Caki2 (cell line): ENCODE measurements at regions not wholly inside any gene's neighbourhood (a gene's known extent, or its start where the extent isn't known, plus 50 kb on each side); places are given as distances from the start of the nearest gene placed in this dataset.
A peak's percentile ranks its signal among the peaks of the same experiment; 100 is the strongest.
"Not testable (repeated sequence)": the region's sequence is repeated elsewhere in the genome, so short reads cannot be mapped to it uniquely, and the experiment has no call there.

Experiments
- DNase-seq: peaks from one replicate; pipeline ENCODE4 v3.0.0-alpha.2; 2015; ENCODE audit warnings: low read depth
- in situ Hi-C: cut with HindIII; loops from 2 replicates; pipeline ENCODE4 v1.10.0; 2016; ENCODE audit warnings: low sequenced_read_pairs, low pct_unique_long_range_greater_than_20kb, mixed read lengths

DNA sequence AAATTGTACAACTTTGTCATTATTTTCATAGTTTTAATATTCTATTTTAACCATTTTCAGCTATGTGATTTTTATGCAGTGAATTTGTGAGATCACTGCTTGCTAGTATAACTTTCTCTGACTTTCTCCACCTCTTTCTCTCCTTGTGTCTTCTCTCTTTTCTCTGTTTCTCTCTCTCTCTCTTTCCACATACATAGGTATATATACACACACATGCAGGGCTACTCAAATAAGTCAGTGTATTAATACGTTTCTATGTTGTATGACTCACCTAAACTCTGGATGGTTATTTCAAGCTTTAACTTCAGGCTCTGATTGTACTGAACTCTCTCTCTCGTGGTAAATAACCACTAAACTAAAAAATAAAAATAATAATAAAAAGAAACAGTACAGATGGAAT is 1389.3 kb upstream of the ALCAM start:
- in situ Hi-C loops: no loop called here

GRCh38 chr3:103991461-103992115 is 1375.1 kb upstream of the ALCAM start:
- in situ Hi-C loops: no loop called here
- no peak for DNase-seq

More for the DNA sequence above, 1389.3 kb upstream of the ALCAM start:
- DNase-seq: no peak

DNA sequence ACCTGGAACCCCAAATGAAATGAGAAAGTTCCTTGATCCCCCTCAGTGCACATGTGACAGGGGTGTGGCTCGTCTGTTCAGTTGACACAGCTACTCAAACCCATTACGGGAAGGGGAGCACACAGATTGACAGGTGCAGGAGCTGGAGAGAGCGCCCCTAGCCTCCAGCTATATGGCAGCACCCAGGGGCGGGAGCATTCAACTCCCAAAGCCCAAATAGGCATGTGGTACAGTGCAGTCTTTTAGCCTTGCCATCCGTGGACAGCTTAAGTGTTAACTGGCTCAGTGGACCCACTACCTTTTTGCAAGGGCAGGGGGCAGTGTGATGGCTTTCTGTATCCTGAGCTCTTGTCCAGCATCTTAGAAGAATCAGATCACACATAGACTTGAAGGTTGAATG is 1374.2 kb upstream of the ALCAM start:
- DNase-seq: no peak
- in situ Hi-C loops: no loop called here

DNA sequence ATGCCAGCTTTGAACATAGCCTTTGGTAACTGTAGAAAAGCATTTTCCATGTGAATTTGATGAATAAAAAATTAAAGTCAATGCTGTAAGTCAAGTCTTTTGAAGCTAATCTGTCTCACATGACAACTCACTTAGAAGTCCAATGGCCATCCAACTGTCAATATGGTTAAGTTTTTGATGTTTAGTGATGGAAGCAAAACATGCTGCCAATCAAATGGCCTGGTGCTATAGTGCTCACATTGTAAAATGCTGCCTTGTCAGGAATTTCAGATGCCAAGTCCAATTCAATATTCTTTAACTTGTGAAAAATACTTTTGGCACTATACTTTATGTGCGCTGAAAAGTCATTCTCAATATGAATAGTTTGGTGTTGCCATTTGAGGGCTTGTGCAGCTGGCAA is 1361.8 kb upstream of the ALCAM start:
- DNase-seq: no peak
- in situ Hi-C loops: no loop called here

GRCh38 chr3:104005815-104006214 is 1360.9 kb upstream of the ALCAM start:
- no peak for DNase-seq
- in situ Hi-C loops: no loop called here

DNA sequence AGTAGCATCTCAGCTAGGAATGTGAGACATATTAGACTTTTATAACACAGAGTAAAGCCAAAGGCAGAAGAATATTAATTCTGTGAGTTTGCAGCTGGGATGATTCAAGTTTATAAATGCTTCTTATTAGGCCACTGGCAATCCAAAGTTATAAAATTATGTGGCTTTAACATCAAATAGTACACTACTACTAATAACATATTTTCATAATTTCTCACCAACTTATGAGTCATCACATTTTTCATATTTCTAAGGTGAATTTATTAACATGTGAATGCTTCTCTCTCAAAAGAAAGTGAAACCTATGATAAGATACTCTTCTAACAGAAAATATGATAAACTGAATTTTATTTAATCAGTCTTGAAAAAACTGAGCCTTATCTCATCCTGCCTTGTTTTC is 1348.2 kb upstream of the ALCAM start:
- in situ Hi-C loops: no loop called here
- no peak for DNase-seq

DNA sequence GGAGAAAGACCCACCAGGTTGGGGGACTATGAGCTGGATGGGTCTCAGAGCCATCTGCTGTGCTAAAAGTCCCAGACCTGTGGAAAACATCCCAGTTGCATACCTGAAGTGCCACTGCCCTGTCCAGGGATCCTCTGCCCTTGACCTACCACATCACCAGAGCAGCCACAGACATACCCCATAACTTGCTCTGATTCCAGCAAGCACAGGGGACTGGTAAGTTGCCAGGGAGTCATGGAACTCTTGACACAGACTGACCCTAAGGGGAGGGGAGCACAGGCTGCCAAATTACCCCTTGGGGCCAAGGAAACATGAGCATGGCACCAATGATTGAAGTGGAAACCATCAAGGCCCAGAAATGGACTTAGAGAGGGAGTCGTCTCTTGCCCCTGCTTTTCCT is 1335.1 kb upstream of the ALCAM start:
- no peak for DNase-seq
- in situ Hi-C loops: no loop called here

DNA sequence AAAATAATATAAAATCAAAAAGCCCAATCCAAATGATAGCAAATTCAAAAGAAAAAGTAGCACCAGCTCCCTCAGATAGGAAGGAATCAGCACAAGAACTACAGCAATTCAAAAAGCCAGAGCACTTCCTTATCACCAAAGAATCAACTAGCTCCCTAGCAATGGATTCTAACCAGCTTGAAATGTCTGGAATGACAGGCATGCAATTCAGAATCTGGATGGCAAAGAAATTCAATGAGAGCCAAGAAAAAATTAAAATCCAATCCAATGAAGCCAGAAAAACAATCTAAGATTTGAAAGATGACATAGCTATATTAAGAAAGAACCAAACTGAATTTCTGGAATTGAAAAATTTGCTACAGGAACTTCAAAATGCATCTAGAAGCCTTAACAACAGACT is 1334.4 kb upstream of the ALCAM start:
- in situ Hi-C loops: no loop called here
- DNase-seq: no peak

DNA sequence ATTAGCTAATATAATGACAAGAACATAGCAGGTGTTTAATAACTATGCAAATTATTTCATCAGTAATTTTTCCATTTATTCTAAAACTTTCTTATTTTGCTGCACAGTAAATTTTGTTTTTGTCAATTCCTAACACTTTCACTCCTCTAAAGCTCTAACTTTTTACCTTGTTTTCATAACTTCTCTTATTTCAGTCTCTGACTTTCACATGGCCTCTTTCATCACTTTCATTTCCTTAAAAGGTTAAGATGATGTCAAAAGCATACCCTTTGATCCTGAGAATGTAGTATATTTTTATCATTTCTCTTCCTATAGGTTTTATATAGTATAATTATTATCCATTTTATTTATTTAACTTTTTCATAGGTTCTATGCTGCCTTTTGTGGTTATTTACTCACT is 1325.8 kb upstream of the ALCAM start:
- DNase-seq: no peak
- in situ Hi-C loops: no loop called here

DNA sequence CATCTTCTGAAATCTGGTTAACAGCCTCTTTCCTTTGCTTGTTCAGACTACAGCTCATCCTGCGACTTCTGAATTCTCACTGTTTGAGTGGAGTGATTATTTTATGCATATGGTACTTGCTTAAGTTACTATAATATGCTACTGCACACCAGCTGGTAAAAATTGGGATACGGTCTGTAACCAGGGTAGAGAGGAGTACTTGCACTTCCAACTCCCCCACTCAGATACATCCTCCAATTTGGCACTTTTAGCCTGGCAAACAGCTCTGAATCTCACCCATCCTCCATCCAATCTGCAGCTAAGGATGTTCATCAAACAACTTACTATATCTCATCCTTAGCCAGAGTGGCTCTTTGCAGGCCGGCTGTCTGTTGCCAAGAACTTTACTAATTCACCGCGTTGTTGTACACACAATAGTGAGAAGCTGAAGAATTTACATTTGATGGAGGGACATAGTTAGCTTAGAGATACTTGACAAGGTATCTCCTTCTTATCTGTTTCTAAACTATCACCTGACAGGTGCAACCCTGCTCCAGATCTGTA is 1323.6 kb upstream of the ALCAM start:
- in situ Hi-C loops, DNase-seq: not testable (repeated sequence)

DNA sequence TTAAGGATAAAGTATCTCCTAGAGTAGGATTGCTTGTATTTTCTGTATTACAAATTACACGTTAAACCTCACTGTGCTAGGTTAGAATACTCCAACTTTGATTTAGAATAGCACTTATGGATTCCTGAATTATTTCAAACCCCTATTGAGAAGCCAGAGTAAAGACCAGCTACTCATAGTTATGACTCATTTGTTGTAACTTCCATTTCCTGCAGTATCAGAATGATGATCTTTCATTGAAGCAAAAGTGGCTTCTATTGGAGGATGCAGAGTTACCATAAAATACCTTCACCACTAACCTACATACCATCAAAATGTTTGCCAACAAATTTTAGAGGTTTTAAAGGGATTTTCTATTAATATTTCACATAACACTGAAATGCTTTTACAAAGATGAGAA is 1322.7 kb upstream of the ALCAM start:
- in situ Hi-C loops: no loop called here
- no peak for DNase-seq

DNA sequence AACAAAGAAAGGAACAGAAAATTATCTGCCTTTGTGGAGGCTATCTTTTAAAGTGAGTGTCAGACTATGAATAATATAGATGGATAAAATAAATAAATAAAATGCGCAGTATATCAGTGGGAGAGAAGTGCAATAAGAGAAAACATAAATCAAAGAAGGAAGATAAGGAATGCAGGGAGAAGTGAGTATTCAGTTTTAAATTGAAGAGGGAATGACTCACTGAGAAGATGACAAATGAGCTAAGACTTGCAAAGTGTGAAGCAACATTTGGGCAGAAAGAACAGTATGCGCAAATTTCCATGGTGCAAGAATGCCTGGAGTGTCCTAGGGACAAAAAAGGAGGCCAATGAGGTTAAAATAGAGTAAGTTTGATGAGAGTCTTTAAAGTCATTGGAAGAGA is 1300.1 kb upstream of the ALCAM start:
- in situ Hi-C loops: no loop called here
- peak; percentile 3 for DNase-seq

- peak; percentile 49 for DNase-seq
- in situ Hi-C loops: no loop called here
Measured at GRCh38 chr3:104069114-104069513, 1297.6 kb upstream of the ALCAM start.

- no peak for DNase-seq
- in situ Hi-C loops: no loop called here
Measured at GRCh38 chr3:104070906-104071305, 1295.8 kb upstream of the ALCAM start.

DNA sequence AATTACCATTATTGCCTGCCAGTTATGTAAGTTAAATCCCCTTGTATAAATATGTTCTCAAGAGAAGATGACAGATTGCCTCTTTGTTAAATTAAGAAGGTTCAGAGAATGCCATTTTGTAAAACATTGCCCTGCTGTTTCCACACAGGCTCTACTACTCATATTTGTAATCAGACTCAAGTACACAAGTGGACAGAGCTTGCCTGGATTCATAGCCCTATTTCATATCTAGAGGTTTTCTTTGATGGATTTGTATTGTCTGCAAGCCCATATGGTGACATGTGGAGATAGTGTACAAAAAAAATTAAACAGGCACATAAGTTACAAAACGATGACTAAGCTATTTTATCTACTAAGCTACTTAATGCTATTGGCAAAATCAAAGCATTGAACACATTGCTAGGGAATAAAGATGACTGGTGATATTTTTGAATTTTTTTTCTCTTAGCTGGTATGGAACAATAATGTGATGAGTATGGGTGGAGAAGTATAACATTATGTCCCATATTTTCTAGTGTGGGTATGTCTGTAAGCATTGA is 1286.6 kb upstream of the ALCAM start:
- no peak for DNase-seq
- in situ Hi-C loops: no loop called here

DNA sequence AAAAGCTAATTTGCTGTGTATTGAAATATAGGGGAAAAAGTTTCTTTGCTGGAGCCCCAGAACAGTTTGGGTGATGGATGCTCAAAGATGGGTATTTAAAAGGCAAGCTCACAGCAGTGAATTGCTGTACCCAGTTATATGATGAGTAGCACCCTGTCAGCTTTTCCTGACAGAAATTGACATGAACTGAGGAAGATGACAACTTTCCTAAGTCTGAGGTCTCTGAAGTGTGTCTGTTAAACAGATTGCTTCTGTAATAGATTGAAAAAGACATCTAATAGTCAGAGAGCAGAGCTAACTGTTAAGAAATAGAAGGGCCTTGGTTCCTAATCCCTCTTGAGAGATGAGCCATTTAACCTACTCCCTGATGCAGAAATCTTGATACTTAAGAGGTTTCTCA is 1278.0 kb upstream of the ALCAM start:
- no peak for DNase-seq
- in situ Hi-C loops: no loop called here

DNA sequence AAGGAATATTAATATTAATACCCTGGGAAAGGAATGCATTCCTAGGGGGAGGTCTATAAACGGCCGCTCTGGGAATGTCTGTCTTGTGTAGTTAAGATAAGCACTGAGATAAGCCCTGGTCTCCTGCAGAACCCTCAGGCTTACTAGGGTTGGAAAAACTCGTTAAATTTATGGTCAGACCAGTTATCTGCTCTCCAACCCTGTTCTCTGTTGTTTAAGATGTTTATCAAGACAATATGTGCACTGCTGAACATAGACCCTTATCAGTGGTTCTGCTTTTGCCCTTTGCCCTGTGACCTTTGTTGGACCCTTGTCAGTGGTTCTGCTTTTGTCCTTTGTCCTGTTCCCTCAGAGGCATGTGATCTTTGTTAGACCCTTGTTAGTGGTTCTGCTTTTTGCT is 1276.7 kb upstream of the ALCAM start:
- in situ Hi-C loops, DNase-seq: not testable (repeated sequence)

DNA sequence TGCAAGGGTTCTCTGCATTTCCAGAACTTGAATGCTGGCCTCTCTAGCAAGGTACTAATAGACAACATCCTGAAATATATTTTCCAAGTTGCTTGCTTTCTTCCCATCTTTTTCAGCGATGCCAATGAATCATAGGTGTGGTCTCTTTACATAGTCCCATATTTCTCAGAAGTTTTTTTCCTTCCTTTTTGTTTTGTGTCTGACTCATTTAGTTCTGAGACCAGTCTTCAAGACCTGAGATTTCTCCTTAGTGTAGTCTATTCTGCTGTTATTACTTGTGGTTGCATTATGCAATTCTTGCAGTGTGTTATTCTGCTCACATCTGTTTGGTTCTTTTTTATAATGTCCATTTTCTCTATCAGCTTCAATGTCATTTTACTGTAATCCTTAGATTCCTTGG is 1265.0 kb upstream of the ALCAM start:
- DNase-seq: no peak
- in situ Hi-C loops: no loop called here

DNA sequence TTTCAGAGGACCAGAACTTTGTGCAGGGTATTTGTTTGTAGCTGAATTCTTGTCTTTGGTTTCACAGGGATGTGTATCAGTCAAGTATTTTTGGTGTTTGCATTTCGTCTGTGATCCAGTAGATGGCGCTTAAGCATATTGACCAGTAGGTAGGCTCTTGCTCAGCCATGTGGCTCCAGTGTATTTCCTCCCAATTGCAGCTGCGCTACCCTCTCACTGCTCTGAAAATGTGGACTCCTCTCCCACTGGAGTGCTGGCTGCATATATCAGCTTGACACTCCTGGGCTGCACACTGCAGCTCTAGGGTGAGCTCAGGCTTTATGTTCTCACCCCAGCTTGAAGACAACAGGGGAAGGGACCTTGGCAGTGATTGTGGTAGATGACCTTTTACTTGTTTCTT is 1264.3 kb upstream of the ALCAM start:
- in situ Hi-C loops: no loop called here

GRCh38 chr3:104106276-104106675 is 1260.4 kb upstream of the ALCAM start:
- DNase-seq: no peak
- in situ Hi-C loops: no loop called here

More for the DNA sequence above, 1264.3 kb upstream of the ALCAM start:
- peak; percentile 14 for DNase-seq
